ENCODE measurements at regions not wholly inside any gene's neighbourhood (a gene's known extent, or its start where the extent isn't known, plus 50 kb on each side); places are given as distances from the start of the nearest gene placed in this dataset.

- Histone ChIP-seq H2AFZ (ENCODE audit: low read length) (no peak overlapping the region), H3K9ac (ENCODE audit: low read depth, low read length, poor library complexity) (no peak overlapping the region), H2AK5ac (ENCODE audit: low read depth, low read length) (no peak overlapping the region), H3K14ac (ENCODE audit: low read length) (no peak overlapping the region), H2BK15ac (ENCODE audit: low read length) (no peak overlapping the region), H3K79me1 (ENCODE audit: low read depth, low read length) (no peaks in the 10 kb centered on the region), H2BK120ac (ENCODE audit: low read depth, low read length) (no peak overlapping the region), H3K4me2 (ENCODE audit: insufficient read depth, low read length, poor library complexity, severe bottlenecking) (no peak overlapping the region), H3K23ac (ENCODE audit: low read depth, low read length, poor library complexity) (no peak overlapping the region), H4K8ac (ENCODE audit: low read depth, low read length) (no peak overlapping the region), H3K27ac (replicated peaks; ENCODE audit: low read length) (no peak overlapping the region), H3K36me3 (replicated peaks in 1 of 2; ENCODE audit: control insufficient read depth in 2 of 2, insufficient read depth in 2 of 2, low read length in 2 of 2) (no peaks in the 10 kb centered on the region), H3K9me3 (replicated peaks in 1 of 2; ENCODE audit: control insufficient read depth in 2 of 2, insufficient read depth in 1 of 2, low read depth in 1 of 2, low read length in 2 of 2) (no peaks in the 10 kb centered on the region), H4K91ac (ENCODE audit: low read depth, low read length, poor library complexity) (no peak overlapping the region), H2BK12ac (ENCODE audit: low read length) (no peak overlapping the region), H3K18ac (ENCODE audit: low read length) (no peak overlapping the region), H3K4me1 (ENCODE audit: control insufficient read depth in 2 of 2, insufficient read depth in 1 of 2, low read depth in 1 of 2, low read length in 2 of 2) (peaks cover 0 to 5% of the 10 kb centered on the region in 2 donors), H3K4ac (ENCODE audit: low read length) (no peak overlapping the region), H3K27me3 (ENCODE audit: control insufficient read depth in 3 of 3, insufficient read depth in 3 of 3, low read depth in 1 of 3, low read length in 3 of 3) (no peaks in the 10 kb centered on the region), H3K4me3 (ENCODE audit: low read length in 2 of 2) (no peak overlapping the region), H2BK5ac (ENCODE audit: low read length) (no peak overlapping the region)
- DNase-seq (ENCODE audit: low spot score), result no peak
These were observed 2028.6 kb upstream of the CELF4 start for GRCh38 chr18:39594206-39594605.

- DNase-seq (ENCODE audit: low spot score), result no peak
- H2BK120ac ChIP-seq (ENCODE audit: low read depth, low read length), result no peak overlapping the region
These were observed 2026.1 kb upstream of the CELF4 start for GRCh38 chr18:39591649-39592048.

GRCh38 chr18:39589496-39589895 lies 2023.9 kb upstream of the CELF4 start:
- no peak overlapping the region for H2BK5ac ChIP-seq (ENCODE audit: low read length)
- H3K18ac ChIP-seq (ENCODE audit: low read length), result no peak overlapping the region
- no peak for DNase-seq (ENCODE audit: low spot score)
- no peak overlapping the region for H3K23ac ChIP-seq (ENCODE audit: low read depth, low read length, poor library complexity)
- no peaks in the 10 kb centered on the region for H3K79me1 ChIP-seq (ENCODE audit: low read depth, low read length)
- no peak overlapping the region for H2BK15ac ChIP-seq (ENCODE audit: low read length)
- no peaks in the 10 kb centered on the region for H3K36me3 ChIP-seq (replicated peaks in 1 of 2; ENCODE audit: control insufficient read depth in 2 of 2, insufficient read depth in 2 of 2, low read length in 2 of 2)
- H2AFZ ChIP-seq (ENCODE audit: low read length), result no peak overlapping the region
- H3K4me2 ChIP-seq (ENCODE audit: insufficient read depth, low read length, poor library complexity, severe bottlenecking), result no peak overlapping the region
- H3K9me3 ChIP-seq (replicated peaks in 1 of 2; ENCODE audit: control insufficient read depth in 2 of 2, insufficient read depth in 1 of 2, low read depth in 1 of 2, low read length in 2 of 2), result no peaks in the 10 kb centered on the region
- H3K27me3 ChIP-seq (ENCODE audit: control insufficient read depth in 3 of 3, insufficient read depth in 3 of 3, low read depth in 1 of 3, low read length in 3 of 3), result no peaks in the 10 kb centered on the region
- no peak overlapping the region for H2AK5ac ChIP-seq (ENCODE audit: low read depth, low read length)
- no peak overlapping the region for H4K91ac ChIP-seq (ENCODE audit: low read depth, low read length, poor library complexity)
- no peak overlapping the region for H3K14ac ChIP-seq (ENCODE audit: low read length)
- no peak overlapping the region for H3K4ac ChIP-seq (ENCODE audit: low read length)
- H2BK120ac ChIP-seq (ENCODE audit: low read depth, low read length), result no peak overlapping the region
- no peak overlapping the region for H4K8ac ChIP-seq (ENCODE audit: low read depth, low read length)
- no peak overlapping the region for H3K4me3 ChIP-seq (ENCODE audit: low read length in 2 of 2)
- peaks cover 0 to 5% of the 10 kb centered on the region in 2 donors for H3K4me1 ChIP-seq (ENCODE audit: control insufficient read depth in 2 of 2, insufficient read depth in 1 of 2, low read depth in 1 of 2, low read length in 2 of 2)
- H2BK12ac ChIP-seq (ENCODE audit: low read length), result no peak overlapping the region
- H3K9ac ChIP-seq (ENCODE audit: low read depth, low read length, poor library complexity), result no peak overlapping the region
- H3K27ac ChIP-seq (replicated peaks; ENCODE audit: low read length), result no peak overlapping the region

More at GRCh38 chr18:39591649-39592048, 2026.1 kb upstream of the CELF4 start:
- no peaks in the 10 kb centered on the region for H3K36me3 ChIP-seq (replicated peaks in 1 of 2; ENCODE audit: control insufficient read depth in 2 of 2, insufficient read depth in 2 of 2, low read length in 2 of 2)
- no peak overlapping the region for H3K27ac ChIP-seq (replicated peaks; ENCODE audit: low read length)
- H3K4ac ChIP-seq (ENCODE audit: low read length), result no peak overlapping the region
- H2BK15ac ChIP-seq (ENCODE audit: low read length), result no peak overlapping the region
- H2AK5ac ChIP-seq (ENCODE audit: low read depth, low read length), result no peak overlapping the region
- H3K14ac ChIP-seq (ENCODE audit: low read length), result no peak overlapping the region
- H3K4me1 ChIP-seq (ENCODE audit: control insufficient read depth in 2 of 2, insufficient read depth in 1 of 2, low read depth in 1 of 2, low read length in 2 of 2), result peaks cover 0 to 5% of the 10 kb centered on the region in 2 donors
- H3K9ac ChIP-seq (ENCODE audit: low read depth, low read length, poor library complexity), result no peak overlapping the region
- H3K27me3 ChIP-seq (ENCODE audit: control insufficient read depth in 3 of 3, insufficient read depth in 3 of 3, low read depth in 1 of 3, low read length in 3 of 3), result no peaks in the 10 kb centered on the region
- H3K4me3 ChIP-seq (ENCODE audit: low read length in 2 of 2), result no peak overlapping the region
- no peak overlapping the region for H3K4me2 ChIP-seq (ENCODE audit: insufficient read depth, low read length, poor library complexity, severe bottlenecking)
- H3K18ac ChIP-seq (ENCODE audit: low read length), result no peak overlapping the region
- no peaks in the 10 kb centered on the region for H3K79me1 ChIP-seq (ENCODE audit: low read depth, low read length)
- no peaks in the 10 kb centered on the region for H3K9me3 ChIP-seq (replicated peaks in 1 of 2; ENCODE audit: control insufficient read depth in 2 of 2, insufficient read depth in 1 of 2, low read depth in 1 of 2, low read length in 2 of 2)
- no peak overlapping the region for H4K91ac ChIP-seq (ENCODE audit: low read depth, low read length, poor library complexity)
- no peak overlapping the region for H4K8ac ChIP-seq (ENCODE audit: low read depth, low read length)
- H2BK12ac ChIP-seq (ENCODE audit: low read length), result no peak overlapping the region
- H2BK5ac ChIP-seq (ENCODE audit: low read length), result no peak overlapping the region
- no peak overlapping the region for H2AFZ ChIP-seq (ENCODE audit: low read length)
- no peak overlapping the region for H3K23ac ChIP-seq (ENCODE audit: low read depth, low read length, poor library complexity)

DNA sequence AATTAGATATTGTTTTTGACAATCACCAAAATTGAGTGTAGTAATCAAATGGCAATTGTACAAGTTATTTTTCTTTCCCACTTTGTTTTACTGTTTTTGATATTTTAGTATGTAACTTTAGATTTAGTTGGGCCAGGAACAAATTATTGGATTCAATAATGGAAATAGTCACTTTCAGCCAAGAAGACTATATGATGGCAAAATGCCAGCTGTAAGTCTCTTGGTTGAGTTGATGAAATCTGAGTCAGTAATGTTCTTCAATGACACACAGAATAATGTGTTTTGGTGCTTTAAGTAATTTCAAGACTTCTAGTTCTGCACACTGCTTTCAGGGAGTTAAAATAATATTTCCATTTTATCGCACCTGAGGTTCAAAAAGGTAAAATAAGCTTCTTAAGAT lies 2022.0 kb upstream of the CELF4 start:
- Histone ChIP-seq H3K9ac (ENCODE audit: low read depth, low read length, poor library complexity) (no peak overlapping the region), H2AK5ac (ENCODE audit: low read depth, low read length) (no peak overlapping the region), H3K9me3 (replicated peaks in 1 of 2; ENCODE audit: control insufficient read depth in 2 of 2, insufficient read depth in 1 of 2, low read depth in 1 of 2, low read length in 2 of 2) (no peaks in the 10 kb centered on the region), H2BK5ac (ENCODE audit: low read length) (no peak overlapping the region), H3K18ac (ENCODE audit: low read length) (no peak overlapping the region), H3K4me2 (ENCODE audit: insufficient read depth, low read length, poor library complexity, severe bottlenecking) (no peak overlapping the region), H4K8ac (ENCODE audit: low read depth, low read length) (no peak overlapping the region), H3K36me3 (replicated peaks in 1 of 2; ENCODE audit: control insufficient read depth in 2 of 2, insufficient read depth in 2 of 2, low read length in 2 of 2) (no peaks in the 10 kb centered on the region), H3K4ac (ENCODE audit: low read length) (no peak overlapping the region), H3K4me3 (ENCODE audit: low read length in 2 of 2) (no peak overlapping the region), H3K79me1 (ENCODE audit: low read depth, low read length) (no peaks in the 10 kb centered on the region), H2BK15ac (ENCODE audit: low read length) (no peak overlapping the region), H3K27ac (replicated peaks; ENCODE audit: low read length) (no peak overlapping the region), H3K4me1 (ENCODE audit: control insufficient read depth in 2 of 2, insufficient read depth in 1 of 2, low read depth in 1 of 2, low read length in 2 of 2) (peaks cover 0 to 5% of the 10 kb centered on the region in 2 donors), H2BK120ac (ENCODE audit: low read depth, low read length) (no peak overlapping the region), H2BK12ac (ENCODE audit: low read length) (no peak overlapping the region), H3K27me3 (ENCODE audit: control insufficient read depth in 3 of 3, insufficient read depth in 3 of 3, low read depth in 1 of 3, low read length in 3 of 3) (no peaks in the 10 kb centered on the region), H3K23ac (ENCODE audit: low read depth, low read length, poor library complexity) (no peak overlapping the region), H2AFZ (ENCODE audit: low read length) (no peak overlapping the region), H3K14ac (ENCODE audit: low read length) (no peak overlapping the region), H4K91ac (ENCODE audit: low read depth, low read length, poor library complexity) (no peak overlapping the region)
- no CpG with 5 or more reads among the region's 1 CpG for WGBS, 2 donors (ENCODE audit: extremely low coverage in 2 of 2, insufficient read length in 2 of 2, insufficient replicate concordance in 1 of 2)
- DNase-seq (ENCODE audit: low spot score), result no peak

All from neuronal stem cell (in vitro differentiated cells).